Nephron (organoid): ENCODE measurements at regions not wholly inside any gene's neighbourhood (a gene's known extent, or its start where the extent isn't known, plus 50 kb on each side); places are given as distances from the start of the nearest gene placed in this dataset.

ENCODE experiments used
- H3K27ac Mint-ChIP-seq, 3 experiments: 2 replicates each; pipeline ENCODE4 v1.8.0; 2020; ENCODE audit warnings: mixed read lengths in 3 of 3, mild to moderate bottlenecking in 2 of 3, moderate library complexity in 1 of 3
- H3K27me3 Mint-ChIP-seq: 2 replicates; pipeline ENCODE4 v1.8.0; 2021; ENCODE audit warnings: low read depth, mild to moderate bottlenecking, moderate library complexity, mixed read lengths
- H3K36me3 Mint-ChIP-seq: 2 replicates; pipeline ENCODE4 v1.8.0; 2020; ENCODE audit warnings: low read depth, mixed read lengths
- H3K4me1 Mint-ChIP-seq: 2 replicates; pipeline ENCODE4 v1.8.0; 2020; ENCODE audit warnings: mixed read lengths
- H3K4me3 Mint-ChIP-seq, 3 experiments: 2 replicates each; pipeline ENCODE4 v1.8.0; 2020; ENCODE audit warnings: mild to moderate bottlenecking in 3 of 3, mixed read lengths in 3 of 3, moderate library complexity in 2 of 3
- H3K9me3 Mint-ChIP-seq: 2 replicates; pipeline ENCODE4 v1.8.0; 2020; ENCODE audit warnings: mixed read lengths
- TF ChIP-seq, protein P1 (sequence below), 3 experiments: fragments of 200-600 bp; sonication (generic); IDR thresholded peaks; one replicate each; pipeline ENCODE4 v1.5.0; 2021; ENCODE audit warnings: antibody characterized with exemption in 3 of 3; ENCODE audit not compliant: unreplicated experiment in 3 of 3

GRCh38 chr7:21054427-21055112 is 267.9 kb upstream of the SP8 start:
- H3K4me3 Mint-ChIP-seq: no peak overlapping the region
- H3K36me3 Mint-ChIP-seq: no peaks in the 10 kb centered on the region
- peaks cover 3% of the 10 kb centered on the region for H3K9me3 Mint-ChIP-seq
- no peaks in the 10 kb centered on the region for H3K4me1 Mint-ChIP-seq
- no peaks in the 10 kb centered on the region for H3K27me3 Mint-ChIP-seq
- TF ChIP-seq, protein P1, sequence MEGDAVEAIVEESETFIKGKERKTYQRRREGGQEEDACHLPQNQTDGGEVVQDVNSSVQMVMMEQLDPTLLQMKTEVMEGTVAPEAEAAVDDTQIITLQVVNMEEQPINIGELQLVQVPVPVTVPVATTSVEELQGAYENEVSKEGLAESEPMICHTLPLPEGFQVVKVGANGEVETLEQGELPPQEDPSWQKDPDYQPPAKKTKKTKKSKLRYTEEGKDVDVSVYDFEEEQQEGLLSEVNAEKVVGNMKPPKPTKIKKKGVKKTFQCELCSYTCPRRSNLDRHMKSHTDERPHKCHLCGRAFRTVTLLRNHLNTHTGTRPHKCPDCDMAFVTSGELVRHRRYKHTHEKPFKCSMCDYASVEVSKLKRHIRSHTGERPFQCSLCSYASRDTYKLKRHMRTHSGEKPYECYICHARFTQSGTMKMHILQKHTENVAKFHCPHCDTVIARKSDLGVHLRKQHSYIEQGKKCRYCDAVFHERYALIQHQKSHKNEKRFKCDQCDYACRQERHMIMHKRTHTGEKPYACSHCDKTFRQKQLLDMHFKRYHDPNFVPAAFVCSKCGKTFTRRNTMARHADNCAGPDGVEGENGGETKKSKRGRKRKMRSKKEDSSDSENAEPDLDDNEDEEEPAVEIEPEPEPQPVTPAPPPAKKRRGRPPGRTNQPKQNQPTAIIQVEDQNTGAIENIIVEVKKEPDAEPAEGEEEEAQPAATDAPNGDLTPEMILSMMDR (IDR thresholded peaks at IDR 0.05; ENCODE audit: unreplicated experiment in 3 of 3): no peak
- no peak overlapping the region for H3K27ac Mint-ChIP-seq

DNA sequence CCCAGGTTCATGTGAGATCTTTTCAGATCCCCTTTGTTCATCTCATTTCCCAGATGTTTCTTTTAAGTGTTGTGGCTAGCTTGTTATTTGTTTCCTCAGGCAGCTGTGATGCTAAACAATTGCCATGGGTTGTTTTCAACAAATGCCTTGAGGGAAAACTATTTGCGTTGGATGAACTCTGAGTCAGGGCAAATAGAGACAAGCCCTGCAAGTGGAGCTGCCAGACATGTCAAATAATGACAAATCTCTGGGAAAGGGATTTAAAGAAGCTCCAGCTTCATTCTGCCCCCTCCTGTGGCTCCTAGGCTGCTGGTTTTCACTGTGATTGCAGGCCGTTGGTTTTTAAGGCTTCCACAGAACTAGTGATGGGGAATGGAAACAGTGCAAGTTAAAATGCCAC is 272.4 kb upstream of the SP8 start:
- TF ChIP-seq, protein P1 (IDR thresholded peaks at IDR 0.05; ENCODE audit: unreplicated experiment in 3 of 3): no peak
- H3K9me3 Mint-ChIP-seq: peaks cover 5% of the 10 kb centered on the region
- no peak overlapping the region for H3K27ac Mint-ChIP-seq
- H3K27me3 Mint-ChIP-seq: no peaks in the 10 kb centered on the region
- H3K4me3 Mint-ChIP-seq: no peak overlapping the region
- H3K36me3 Mint-ChIP-seq: no peaks in the 10 kb centered on the region
- H3K4me1 Mint-ChIP-seq: no peaks in the 10 kb centered on the region

DNA sequence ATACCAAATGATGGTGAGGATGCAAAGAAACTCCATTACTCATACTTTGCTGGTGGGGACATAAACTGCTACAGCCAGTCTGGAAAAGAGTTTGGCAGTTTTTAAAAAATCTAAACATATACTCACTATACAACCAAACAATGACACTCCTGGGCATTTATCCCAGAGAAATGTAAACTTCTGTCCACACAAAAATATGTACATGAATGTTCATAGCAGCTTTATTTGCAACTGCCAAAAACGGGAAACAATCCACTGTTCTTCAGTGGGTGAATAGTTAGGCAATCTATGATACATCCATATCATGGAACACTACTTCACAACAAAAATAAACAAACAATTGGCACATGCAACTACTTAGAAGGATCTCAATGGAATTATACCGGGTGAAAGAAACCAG is 276.4 kb upstream of the SP8 start:
- Mint-ChIP-seq H3K4me1 (no peaks in the 10 kb centered on the region), H3K27me3 (no peaks in the 10 kb centered on the region), H3K36me3 (no peaks in the 10 kb centered on the region), H3K9me3 (peaks cover 5% of the 10 kb centered on the region), H3K4me3 (no peak overlapping the region), H3K27ac (no peak overlapping the region)
- TF ChIP-seq, protein P1 (IDR thresholded peaks at IDR 0.05; ENCODE audit: unreplicated experiment in 3 of 3): no peak

- TF ChIP-seq, protein P1 (IDR thresholded peaks at IDR 0.05; ENCODE audit: unreplicated experiment in 3 of 3): no peak
- no peak overlapping the region for H3K27ac Mint-ChIP-seq
- peaks cover 5% of the 10 kb centered on the region for H3K9me3 Mint-ChIP-seq
- no peaks in the 10 kb centered on the region for H3K4me1 Mint-ChIP-seq
- no peaks in the 10 kb centered on the region for H3K36me3 Mint-ChIP-seq
- H3K4me3 Mint-ChIP-seq: no peak overlapping the region
- no peaks in the 10 kb centered on the region for H3K27me3 Mint-ChIP-seq
Measured at GRCh38 chr7:21064698-21065648, 278.3 kb upstream of the SP8 start.

GRCh38 chr7:21066221-21066620 is 279.5 kb upstream of the SP8 start:
- H3K27me3 Mint-ChIP-seq: no peaks in the 10 kb centered on the region
- peaks cover 5% of the 10 kb centered on the region for H3K9me3 Mint-ChIP-seq
- TF ChIP-seq, protein P1 (IDR thresholded peaks at IDR 0.05; ENCODE audit: unreplicated experiment in 3 of 3): no peak
- no peaks in the 10 kb centered on the region for H3K36me3 Mint-ChIP-seq
- H3K4me3 Mint-ChIP-seq: no peak overlapping the region
- no peak overlapping the region for H3K27ac Mint-ChIP-seq
- no peaks in the 10 kb centered on the region for H3K4me1 Mint-ChIP-seq
